T-helper 9 cell (primary cell): ENCODE measurements at regions not wholly inside any gene's neighbourhood (a gene's known extent, or its start where the extent isn't known, plus 50 kb on each side); places are given as distances from the start of the nearest gene placed in this dataset.
"Not testable (repeated sequence)": the region's sequence is repeated elsewhere in the genome, so short reads cannot be mapped to it uniquely, and the experiment has no call there.

ENCODE experiments used
- DNase-seq: peaks from one replicate; pipeline ENCODE4 v3.0.0-alpha.2; 2020

- no peak for DNase-seq
These were observed 177.5 kb downstream of the MTCL1 start for GRCh38 chr18:8882632-8883408.

GRCh38 chr18:8883409-8883668, 178.0 kb downstream of the MTCL1 start:
- no peak for DNase-seq

DNA sequence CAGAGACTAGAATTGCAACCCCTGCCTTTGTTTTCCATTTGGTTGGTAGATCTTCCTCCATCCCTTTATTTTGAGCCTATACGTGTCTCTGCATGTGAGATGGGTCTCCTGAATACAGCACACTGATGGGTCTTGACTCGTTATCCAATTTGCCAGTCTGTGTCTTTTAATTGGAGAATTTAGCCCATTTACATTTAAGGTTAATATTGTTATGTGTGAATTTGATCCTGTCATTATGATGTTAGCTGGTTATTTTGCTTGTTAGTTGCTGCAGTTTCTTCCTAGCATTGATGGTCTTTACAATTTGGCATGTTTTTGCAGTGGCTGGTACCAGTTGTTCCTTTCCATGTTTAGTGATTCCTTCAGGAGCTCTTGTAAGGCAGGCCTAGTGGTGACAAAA, 182.5 kb downstream of the MTCL1 start:
- not testable (repeated sequence) for DNase-seq

GRCh38 chr18:8889489-8889888, 184.1 kb downstream of the MTCL1 start:
- no peak for DNase-seq

GRCh38 chr18:8890503-8890902, 185.1 kb downstream of the MTCL1 start:
- not testable (repeated sequence) for DNase-seq

- no peak for DNase-seq
These were observed 185.7 kb downstream of the MTCL1 start for GRCh38 chr18:8890957-8891464.

DNA sequence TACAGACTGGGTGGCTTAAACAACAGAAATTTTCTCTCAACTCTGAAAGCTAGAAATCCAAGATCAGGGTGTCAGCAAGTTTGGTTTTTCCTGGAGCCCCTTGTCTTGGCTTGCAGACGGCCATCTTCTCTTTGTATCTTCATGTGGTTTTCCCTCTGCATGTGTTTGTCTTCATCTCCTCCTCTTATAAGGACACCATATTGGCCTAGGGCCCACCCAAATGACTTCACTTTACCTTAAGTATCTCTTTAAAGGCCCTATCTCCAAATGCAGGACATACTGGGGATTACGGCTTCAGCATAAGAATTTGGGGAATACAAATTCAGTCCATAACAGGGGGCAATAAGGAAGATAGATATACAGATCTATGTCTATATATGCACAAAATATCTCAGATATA, 187.9 kb downstream of the MTCL1 start:
- no peak for DNase-seq

DNA sequence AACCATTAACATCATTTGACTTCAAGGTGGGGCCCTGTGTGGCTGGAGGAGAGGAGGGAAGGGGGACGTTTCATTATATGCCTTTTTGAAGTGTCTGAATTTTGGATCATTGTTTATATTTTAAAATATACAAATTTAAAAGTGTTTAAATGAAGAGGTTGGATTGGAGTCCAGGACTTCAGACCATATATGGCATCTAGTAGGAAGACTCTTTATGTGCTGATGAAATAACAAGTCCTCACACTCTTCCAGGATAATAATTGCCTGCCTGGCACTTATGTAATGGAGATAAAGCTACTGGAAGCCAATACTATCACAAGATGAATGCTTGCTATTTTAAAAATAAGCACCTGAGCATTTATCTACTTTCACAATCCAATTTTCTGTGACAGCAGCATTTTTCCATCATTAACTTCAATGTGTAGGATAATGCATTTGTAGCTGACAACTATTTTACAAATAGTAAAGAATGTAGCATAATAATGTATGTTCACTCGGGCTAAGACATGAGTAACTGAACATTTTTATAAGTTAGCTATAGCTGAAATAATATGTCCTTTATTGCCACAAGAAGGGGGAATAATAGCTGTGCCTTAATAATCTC, 188.4 kb downstream of the MTCL1 start:
- no peak for DNase-seq

DNA sequence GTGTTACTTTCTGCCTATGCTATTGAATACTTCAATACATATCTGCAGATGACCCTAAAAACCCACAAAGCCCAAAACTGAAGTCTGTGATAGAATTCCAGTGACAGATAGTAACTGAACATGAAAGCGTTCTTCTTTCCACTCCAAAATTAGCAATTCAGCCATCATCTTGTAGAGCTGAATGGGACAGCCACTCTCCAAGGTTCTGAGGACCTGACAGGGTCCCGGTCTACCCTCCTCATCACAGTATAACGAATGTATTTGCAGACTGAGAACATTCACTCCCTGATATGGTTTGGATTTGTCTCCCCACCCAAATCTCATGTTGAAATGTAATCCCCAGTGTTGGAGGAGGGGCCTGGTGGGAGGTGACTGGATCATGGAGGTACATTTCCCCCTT, 189.5 kb downstream of the MTCL1 start:
- no peak for DNase-seq

DNA sequence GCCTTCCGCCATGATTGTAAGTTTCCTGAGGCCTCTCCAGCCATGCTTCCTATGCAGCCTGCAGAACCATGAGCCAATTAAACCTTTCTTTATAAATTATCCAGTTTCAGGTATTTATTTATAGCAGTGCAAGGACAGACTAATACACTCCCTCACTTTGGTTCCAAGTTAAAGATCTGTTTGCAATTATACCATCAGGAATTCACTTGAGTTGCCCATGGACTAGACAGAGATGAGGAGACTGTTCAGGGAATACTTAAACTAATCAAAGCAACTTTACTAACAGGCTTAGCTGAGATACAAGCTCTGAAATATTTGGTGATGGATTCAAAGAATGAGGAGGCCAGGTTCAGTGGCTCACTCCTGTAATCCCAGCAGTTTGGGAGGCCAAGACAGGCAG, 190.0 kb downstream of the MTCL1 start:
- DNase-seq = no peak

DNA sequence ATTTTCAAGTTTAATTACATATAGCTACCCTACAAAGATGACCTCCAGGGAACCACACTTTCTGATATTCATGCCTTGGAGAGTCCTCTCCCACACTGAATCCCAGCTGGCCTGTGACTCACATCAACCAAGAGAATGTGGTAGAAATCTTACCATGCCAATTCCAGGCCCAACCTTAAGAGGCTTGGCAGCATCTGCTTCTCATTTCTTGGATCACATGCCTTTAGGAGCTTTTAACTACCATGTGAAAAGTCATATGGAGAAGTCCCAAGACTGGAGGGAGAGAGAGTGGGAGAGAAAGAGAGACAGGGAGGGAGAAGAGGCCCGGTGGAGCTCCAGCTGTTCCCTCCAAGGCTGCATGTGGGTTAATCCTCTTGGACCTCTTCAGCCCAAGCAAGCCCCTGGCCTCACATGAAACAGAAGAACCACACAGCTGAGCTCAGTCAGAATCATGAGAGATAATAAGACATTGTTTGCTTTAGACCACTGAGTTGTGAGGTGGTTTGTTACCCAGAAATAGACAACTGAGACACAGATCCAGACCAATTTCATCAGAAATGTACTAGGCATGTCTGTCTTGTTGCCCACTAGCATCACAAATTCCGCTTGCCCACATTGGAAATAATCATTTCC, 190.7 kb downstream of the MTCL1 start:
- no peak for DNase-seq

- DNase-seq = no peak
These were observed 193.6 kb downstream of the MTCL1 start for GRCh38 chr18:8899000-8899399.

DNA sequence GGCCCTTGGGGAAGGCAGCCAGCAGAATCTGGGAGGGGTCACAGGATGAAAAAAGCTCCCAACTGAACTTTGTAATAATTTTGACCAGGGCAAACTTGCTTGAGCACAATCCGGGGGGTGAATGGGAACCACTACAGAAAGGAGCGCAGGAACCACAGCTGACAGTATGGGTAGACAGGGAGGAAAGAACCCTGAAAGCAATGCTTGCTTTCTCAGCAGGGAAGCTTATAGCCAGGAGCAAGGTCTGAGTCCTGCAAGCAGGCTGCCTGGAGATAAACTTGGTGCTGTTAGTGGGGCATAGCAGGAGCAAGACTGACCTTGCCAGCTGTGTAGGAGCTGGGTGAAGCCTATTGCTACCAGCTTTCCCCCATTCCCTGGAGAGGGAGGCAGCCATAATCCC, 195.2 kb downstream of the MTCL1 start:
- DNase-seq = no peak

DNA sequence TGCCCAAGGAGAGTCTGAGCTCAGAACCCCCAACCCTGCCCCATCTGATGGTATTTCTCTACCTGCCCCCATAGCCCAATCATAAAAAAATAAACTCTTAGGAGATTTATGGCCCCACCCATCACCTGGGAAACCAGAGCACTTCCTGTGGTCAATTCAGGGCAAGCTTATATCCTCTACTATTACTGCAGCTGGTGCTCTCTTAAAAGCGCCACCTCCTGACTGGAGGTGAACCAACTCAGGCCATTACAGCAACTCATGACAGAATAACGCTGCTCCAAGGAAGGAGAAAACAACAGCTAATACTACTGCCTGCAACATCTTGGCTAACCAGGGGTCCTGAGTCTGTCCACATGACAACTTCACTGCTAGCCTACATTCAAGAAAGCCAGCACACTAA, 195.7 kb downstream of the MTCL1 start:
- no peak for DNase-seq

DNA sequence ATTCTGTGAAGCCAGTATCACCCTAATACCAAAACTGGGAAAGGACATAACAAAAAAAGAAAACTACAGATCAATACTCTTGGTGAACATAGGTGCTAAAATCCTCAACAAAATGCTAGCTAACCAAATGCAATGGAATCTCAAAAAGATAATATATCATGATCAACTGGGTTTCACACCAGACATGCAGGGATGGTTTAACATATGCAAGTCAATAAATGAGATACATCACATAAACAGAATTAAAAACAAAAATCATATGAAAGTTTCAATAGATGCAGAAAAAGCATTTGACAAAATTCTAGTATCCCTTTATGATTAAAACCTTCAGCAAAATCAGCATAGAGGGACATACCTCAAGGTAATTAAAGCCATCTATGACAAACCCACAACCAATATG, 198.2 kb upstream of the NDUFV2 start:
- DNase-seq = no peak

- no peak for DNase-seq
These were observed 193.5 kb upstream of the NDUFV2 start for GRCh38 chr18:8908792-8909510.

- DNase-seq = no peak
These were observed 192.2 kb upstream of the NDUFV2 start for GRCh38 chr18:8910186-8910822.

GRCh38 chr18:8910843-8911242, 191.7 kb upstream of the NDUFV2 start:
- DNase-seq = no peak

GRCh38 chr18:8911408-8912340, 190.8 kb upstream of the NDUFV2 start:
- DNase-seq = no peak

- no peak for DNase-seq
These were observed 189.9 kb upstream of the NDUFV2 start for GRCh38 chr18:8912348-8913326.
